GM21526 (cell line): ENCODE measurements at regions not wholly inside any gene's neighbourhood (a gene's known extent, or its start where the extent isn't known, plus 50 kb on each side); places are given as distances from the start of the nearest gene placed in this dataset.
"Not testable (repeated sequence)": the region's sequence is repeated elsewhere in the genome, so short reads cannot be mapped to it uniquely, and the experiment has no call there.

Source experiments
- ATAC-seq: cut with Tn5 transposase; IDR thresholded peaks from one replicate; pipeline ENCODE4 v1.9.1; 2021; ENCODE audit warnings: moderate library complexity; ENCODE audit not compliant: unreplicated experiment, low FRiP score

GRCh38 chr11:96878299-96879051, 488.7 kb downstream of the JRKL start:
- no peak for ATAC-seq

- not testable (repeated sequence) for ATAC-seq
These were observed 492.8 kb downstream of the JRKL start for GRCh38 chr11:96882622-96883021.

- no peak for ATAC-seq
These were observed 495.6 kb downstream of the JRKL start for GRCh38 chr11:96885405-96885804.

GRCh38 chr11:96885912-96886311, 496.1 kb downstream of the JRKL start:
- no peak for ATAC-seq

- no peak for ATAC-seq
These were observed 504.2 kb downstream of the JRKL start for GRCh38 chr11:96893988-96894387.

GRCh38 chr11:96894587-96894986, 504.8 kb downstream of the JRKL start:
- ATAC-seq = no peak

- ATAC-seq = no peak
These were observed 510.2 kb downstream of the JRKL start for GRCh38 chr11:96899971-96900370.

- ATAC-seq = no peak
These were observed 515.3 kb downstream of the JRKL start for GRCh38 chr11:96905143-96905542.

GRCh38 chr11:96905663-96906062, 515.9 kb downstream of the JRKL start:
- no peak for ATAC-seq

- no peak for ATAC-seq
These were observed 516.7 kb downstream of the JRKL start for GRCh38 chr11:96906476-96906875.

- no peak for ATAC-seq
These were observed 536.0 kb downstream of the JRKL start for GRCh38 chr11:96925862-96926261.

GRCh38 chr11:96940227-96940626, 550.4 kb downstream of the JRKL start:
- no peak for ATAC-seq

- ATAC-seq = no peak
These were observed 553.0 kb downstream of the JRKL start for GRCh38 chr11:96942855-96943254.

GRCh38 chr11:96943970-96944369, 554.2 kb downstream of the JRKL start:
- no peak for ATAC-seq

GRCh38 chr11:96948066-96948465, 558.3 kb downstream of the JRKL start:
- ATAC-seq = no peak

GRCh38 chr11:96949464-96949863, 559.7 kb downstream of the JRKL start:
- ATAC-seq = no peak

- no peak for ATAC-seq
These were observed 564.9 kb downstream of the JRKL start for GRCh38 chr11:96954587-96955242.

GRCh38 chr11:96960476-96960875, 570.7 kb downstream of the JRKL start:
- no peak for ATAC-seq

GRCh38 chr11:96960926-96961325, 571.1 kb downstream of the JRKL start:
- no peak for ATAC-seq

- no peak for ATAC-seq
These were observed 572.1 kb downstream of the JRKL start for GRCh38 chr11:96961931-96962330.

GRCh38 chr11:96963375-96963774, 573.6 kb downstream of the JRKL start:
- ATAC-seq = no peak

GRCh38 chr11:96964661-96965060, 574.8 kb downstream of the JRKL start:
- no peak for ATAC-seq
